Stimulated activated memory B cell treated with anti-CD40 and anti-IgM and Interleukin-4, amounts not matched to agents 10 μg/mL and 1 μg/mL and 100 μg/mL, for 72 hours (primary cell): ENCODE measurements at regions not wholly inside any gene's neighbourhood (a gene's known extent, or its start where the extent isn't known, plus 50 kb on each side); places are given as distances from the start of the nearest gene placed in this dataset.

Experiments used
- ATAC-seq: fragments of 150-1000 bp; cut with Tn5 transposase; 2 replicates; pipeline ENCODE4 v1.10.0; 2021
- H3K27ac Mint-ChIP-seq: one replicate; pipeline ENCODE4 v1.8.0; 2022; ENCODE audit warnings: mild to moderate bottlenecking, mixed read lengths
- H3K27me3 Mint-ChIP-seq: one replicate; pipeline ENCODE4 v1.8.0; 2022; ENCODE audit warnings: mixed read lengths
- H3K36me3 Mint-ChIP-seq: one replicate; pipeline ENCODE4 v1.8.0; 2022; ENCODE audit warnings: mixed read lengths
- H3K4me1 Mint-ChIP-seq: one replicate; pipeline ENCODE4 v1.8.0; 2022; ENCODE audit warnings: mixed read lengths
- H3K4me3 Mint-ChIP-seq: one replicate; pipeline ENCODE4 v1.8.0; 2022; ENCODE audit warnings: mild to moderate bottlenecking, moderate library complexity, mixed read lengths
- H3K9me3 Mint-ChIP-seq: one replicate; pipeline ENCODE4 v1.8.0; 2022; ENCODE audit warnings: mixed read lengths

DNA sequence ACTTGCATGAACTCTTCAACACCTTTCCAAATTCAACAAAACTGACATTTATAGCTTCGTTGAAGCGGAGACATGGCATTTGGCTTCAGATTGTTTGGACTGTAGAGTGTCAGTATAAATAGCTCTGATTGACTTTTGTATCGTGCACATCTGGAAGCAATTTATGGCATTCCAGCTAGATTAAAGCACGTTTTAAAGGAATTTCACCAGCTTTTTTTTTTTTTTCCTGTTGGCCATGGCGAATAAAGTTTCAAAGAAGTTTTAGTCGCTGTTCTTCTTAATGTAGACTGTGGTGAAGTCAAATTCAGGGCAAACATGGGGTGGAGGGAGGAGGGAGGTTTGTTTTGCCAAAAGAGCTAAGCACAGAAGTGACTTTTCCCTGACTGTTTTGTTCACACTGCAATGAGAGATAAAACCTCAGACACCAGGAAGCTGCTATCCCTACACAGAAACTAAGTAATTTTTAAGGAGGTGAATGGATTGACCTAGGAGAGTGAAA, 391.0 kb upstream of the RARB start:
- no peak overlapping the region for H3K27ac Mint-ChIP-seq
- no peak overlapping the region for H3K4me3 Mint-ChIP-seq
- H3K27me3 Mint-ChIP-seq: no peaks in the 10 kb centered on the region
- H3K36me3 Mint-ChIP-seq: no peaks in the 10 kb centered on the region
- peaks cover 3% of the 10 kb centered on the region for H3K9me3 Mint-ChIP-seq
- H3K4me1 Mint-ChIP-seq: no peaks in the 10 kb centered on the region
- ATAC-seq: no peak

DNA sequence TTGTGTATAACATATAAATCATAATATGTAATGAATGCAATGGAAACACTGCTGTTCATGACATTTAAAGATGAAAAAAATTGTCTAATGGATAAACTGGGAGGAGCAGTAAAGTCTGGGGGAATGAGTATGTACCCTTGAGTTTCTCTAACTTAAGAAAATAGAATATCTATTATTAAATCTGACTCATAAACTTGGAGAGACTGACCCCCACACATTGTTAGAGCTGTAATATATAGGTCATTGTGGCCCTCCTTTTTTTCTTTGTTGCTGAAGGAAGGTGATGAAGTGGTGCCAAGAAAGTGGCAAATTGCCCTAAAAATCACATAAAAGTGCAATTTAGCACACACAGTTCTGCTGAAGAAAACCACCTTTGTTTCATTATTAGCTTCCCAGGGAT, 389.8 kb upstream of the RARB start:
- Mint-ChIP-seq H3K27me3 (no peaks in the 10 kb centered on the region), H3K36me3 (no peaks in the 10 kb centered on the region), H3K9me3 (peaks cover 3% of the 10 kb centered on the region), H3K27ac (no peak overlapping the region), H3K4me3 (no peak overlapping the region), H3K4me1 (no peaks in the 10 kb centered on the region)
- no peak for ATAC-seq

- no peak for ATAC-seq
- no peaks in the 10 kb centered on the region for H3K36me3 Mint-ChIP-seq
- no peaks in the 10 kb centered on the region for H3K4me1 Mint-ChIP-seq
- peaks cover 3% of the 10 kb centered on the region for H3K9me3 Mint-ChIP-seq
- no peak overlapping the region for H3K4me3 Mint-ChIP-seq
- H3K27me3 Mint-ChIP-seq: no peaks in the 10 kb centered on the region
- no peak overlapping the region for H3K27ac Mint-ChIP-seq
Measured at GRCh38 chr3:25038922-25039321, 389.1 kb upstream of the RARB start.

DNA sequence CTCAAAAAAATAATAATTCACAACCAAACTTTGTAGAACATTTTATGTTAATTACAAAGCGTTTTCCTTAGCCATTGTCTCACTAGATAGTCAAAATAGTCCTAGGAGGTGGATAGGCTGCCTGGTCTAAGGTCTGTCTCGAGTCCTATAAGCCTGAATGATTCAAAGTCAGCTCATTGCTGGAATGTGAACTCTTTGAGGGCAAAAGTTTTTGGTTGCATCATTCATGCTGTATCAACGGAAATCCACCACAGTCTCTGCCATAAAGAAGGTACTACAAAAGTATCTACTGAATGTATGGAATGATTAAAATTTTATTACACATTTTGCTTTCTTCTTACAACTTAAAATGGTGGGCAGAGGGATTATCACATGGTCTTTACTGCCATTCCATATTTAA, 387.3 kb upstream of the RARB start:
- Mint-ChIP-seq H3K4me3 (no peak overlapping the region), H3K36me3 (no peaks in the 10 kb centered on the region), H3K4me1 (no peaks in the 10 kb centered on the region), H3K9me3 (peaks cover 3% of the 10 kb centered on the region), H3K27me3 (no peaks in the 10 kb centered on the region), H3K27ac (no peak overlapping the region)
- ATAC-seq: no peak

GRCh38 chr3:25041871-25042584, 386.0 kb upstream of the RARB start:
- ATAC-seq: no peak
- no peaks in the 10 kb centered on the region for H3K27me3 Mint-ChIP-seq
- no peaks in the 10 kb centered on the region for H3K36me3 Mint-ChIP-seq
- H3K9me3 Mint-ChIP-seq: peaks cover 3% of the 10 kb centered on the region
- no peak overlapping the region for H3K4me3 Mint-ChIP-seq
- H3K27ac Mint-ChIP-seq: no peak overlapping the region
- H3K4me1 Mint-ChIP-seq: no peaks in the 10 kb centered on the region

DNA sequence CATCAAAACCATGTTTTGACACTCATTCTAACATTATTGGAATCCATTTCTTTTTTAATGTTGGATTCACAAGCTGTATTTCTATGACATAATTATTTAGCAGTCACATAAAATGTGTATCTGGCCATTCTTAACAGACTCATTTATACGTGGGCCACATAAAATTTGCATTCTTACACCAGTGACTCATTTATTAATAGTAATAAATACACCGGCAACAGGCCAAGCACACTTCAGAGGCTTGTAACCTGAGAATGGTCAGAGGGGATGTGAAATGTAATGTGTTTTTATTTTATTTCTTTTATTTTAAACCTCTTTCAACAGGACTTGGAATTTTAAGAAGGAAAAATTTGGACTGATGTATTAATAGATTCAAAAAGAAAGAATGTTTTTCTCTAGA, 384.9 kb upstream of the RARB start:
- no peaks in the 10 kb centered on the region for H3K4me1 Mint-ChIP-seq
- ATAC-seq: no peak
- no peak overlapping the region for H3K4me3 Mint-ChIP-seq
- peaks cover 5% of the 10 kb centered on the region for H3K9me3 Mint-ChIP-seq
- no peaks in the 10 kb centered on the region for H3K36me3 Mint-ChIP-seq
- H3K27ac Mint-ChIP-seq: no peak overlapping the region
- H3K27me3 Mint-ChIP-seq: no peaks in the 10 kb centered on the region

- no peaks in the 10 kb centered on the region for H3K4me1 Mint-ChIP-seq
- peaks cover 5% of the 10 kb centered on the region for H3K9me3 Mint-ChIP-seq
- H3K4me3 Mint-ChIP-seq: no peak overlapping the region
- H3K27me3 Mint-ChIP-seq: no peaks in the 10 kb centered on the region
- no peak for ATAC-seq
- H3K27ac Mint-ChIP-seq: no peak overlapping the region
- no peaks in the 10 kb centered on the region for H3K36me3 Mint-ChIP-seq
Measured at GRCh38 chr3:25043749-25044148, 384.3 kb upstream of the RARB start.

DNA sequence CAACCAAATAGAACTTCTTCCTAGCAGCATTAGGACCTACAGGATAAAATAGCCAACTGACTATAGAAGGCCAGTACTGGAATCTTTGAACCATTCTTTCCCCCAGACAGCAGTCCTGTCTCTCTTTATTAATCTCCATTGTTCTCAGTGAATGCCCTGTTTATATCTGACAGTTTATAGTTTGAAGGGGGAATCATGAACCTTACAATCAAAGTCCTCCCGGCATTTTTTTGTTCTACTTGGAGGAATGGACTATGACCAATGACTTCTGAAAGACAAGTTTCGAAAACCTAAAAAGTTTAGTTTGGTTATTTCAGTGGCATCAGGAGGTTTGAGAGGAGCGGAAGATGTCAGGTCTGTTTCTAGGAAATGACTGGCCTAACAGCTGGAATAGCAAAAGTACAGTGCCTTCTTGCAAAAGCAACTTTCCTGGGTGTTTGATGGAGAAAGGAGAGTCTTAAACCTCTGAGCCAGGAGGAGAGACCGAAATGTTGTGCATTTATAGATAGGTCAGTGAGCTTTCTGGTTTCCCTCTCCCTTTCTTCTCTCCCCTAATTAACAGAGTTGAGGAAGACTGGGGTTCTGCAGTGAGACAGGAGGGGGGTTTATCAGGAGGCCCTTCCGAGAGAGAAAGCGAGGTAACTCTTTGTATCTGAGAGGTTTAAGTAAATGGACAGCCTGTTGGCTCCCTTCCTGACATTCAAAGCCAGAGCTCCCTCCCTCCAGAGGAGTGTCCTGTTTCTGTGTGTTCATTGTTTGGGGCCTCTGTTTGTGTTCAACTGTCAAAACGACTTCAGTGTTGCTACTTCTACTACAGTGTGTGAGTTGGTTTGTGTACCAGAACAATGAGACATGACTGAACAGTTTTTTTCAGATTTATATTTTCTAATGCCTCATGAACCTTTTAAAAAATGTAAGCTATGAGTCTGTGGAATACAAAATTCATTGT, 383.0 kb upstream of the RARB start:
- H3K27me3 Mint-ChIP-seq: no peaks in the 10 kb centered on the region
- H3K9me3 Mint-ChIP-seq: peaks cover 5% of the 10 kb centered on the region
- no peak for ATAC-seq
- no peak overlapping the region for H3K4me3 Mint-ChIP-seq
- no peaks in the 10 kb centered on the region for H3K4me1 Mint-ChIP-seq
- no peaks in the 10 kb centered on the region for H3K36me3 Mint-ChIP-seq
- H3K27ac Mint-ChIP-seq: no peak overlapping the region

DNA sequence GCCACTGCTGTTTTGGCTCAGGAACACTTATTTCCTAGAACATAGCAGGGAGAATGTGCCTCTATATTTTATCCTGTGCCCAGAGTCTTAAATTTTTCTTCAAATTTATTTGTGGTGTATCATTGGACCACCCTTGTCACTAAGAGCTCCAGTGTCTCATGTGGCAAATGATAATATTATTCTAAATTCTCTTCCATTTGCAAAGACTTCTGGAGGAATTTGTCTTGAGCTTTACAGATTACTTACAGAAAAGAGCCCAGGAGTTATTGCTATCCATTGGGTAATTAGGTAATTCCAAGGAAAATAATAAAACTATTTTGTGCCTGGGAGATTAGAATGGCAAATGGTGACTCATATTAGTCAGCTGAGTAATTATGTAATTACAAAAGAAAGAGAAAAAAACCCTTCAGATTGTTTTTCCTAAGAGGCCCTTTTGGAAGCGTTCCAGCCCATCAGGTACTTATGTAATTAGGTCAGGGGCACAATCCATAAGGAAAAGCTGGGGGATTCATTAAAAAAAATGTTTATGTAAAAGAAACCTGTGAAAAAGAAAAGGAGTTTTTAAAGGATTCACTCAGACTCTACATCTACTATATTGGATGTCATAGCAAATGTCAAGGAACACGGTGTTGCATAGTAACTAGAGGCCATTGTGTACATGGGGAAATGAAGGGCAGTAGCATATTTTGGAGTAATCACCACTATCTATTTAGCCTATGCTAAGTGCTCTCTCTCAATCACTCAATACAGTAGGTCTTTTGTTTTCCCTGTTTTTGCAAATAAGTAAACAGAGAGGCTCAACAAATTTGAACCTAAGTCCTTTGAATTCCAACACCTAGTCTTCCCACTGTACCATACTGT, 380.9 kb upstream of the RARB start:
- peaks cover 5% of the 10 kb centered on the region for H3K9me3 Mint-ChIP-seq
- no peak for ATAC-seq
- no peak overlapping the region for H3K4me3 Mint-ChIP-seq

DNA sequence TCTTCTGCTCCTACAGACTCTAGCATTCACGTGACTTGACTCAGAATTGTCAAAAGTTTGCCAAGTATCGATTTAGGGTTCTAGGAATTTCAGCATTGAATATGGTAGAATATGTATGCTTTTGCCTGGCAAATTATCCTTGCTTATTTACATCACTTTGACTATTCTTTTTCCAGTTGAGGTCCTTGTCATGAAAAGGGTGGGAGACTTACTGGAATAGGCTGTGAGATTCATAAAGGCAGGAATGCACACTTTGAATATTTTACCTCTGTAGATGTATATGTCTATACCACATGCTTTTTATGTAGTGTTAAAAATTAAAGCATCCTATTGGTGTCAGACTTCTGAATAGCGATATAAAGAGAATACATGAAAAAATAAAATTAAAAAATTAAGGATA, 378.8 kb upstream of the RARB start:
- H3K27ac Mint-ChIP-seq: no peak overlapping the region
- no peaks in the 10 kb centered on the region for H3K27me3 Mint-ChIP-seq
- peaks cover 5% of the 10 kb centered on the region for H3K9me3 Mint-ChIP-seq
- no peaks in the 10 kb centered on the region for H3K36me3 Mint-ChIP-seq
- no peak overlapping the region for H3K4me3 Mint-ChIP-seq
- no peaks in the 10 kb centered on the region for H3K4me1 Mint-ChIP-seq
- no peak for ATAC-seq

More for the DNA sequence above, 380.9 kb upstream of the RARB start:
- no peak overlapping the region for H3K27ac Mint-ChIP-seq
- no peaks in the 10 kb centered on the region for H3K36me3 Mint-ChIP-seq
- H3K27me3 Mint-ChIP-seq: no peaks in the 10 kb centered on the region
- H3K4me1 Mint-ChIP-seq: no peaks in the 10 kb centered on the region

DNA sequence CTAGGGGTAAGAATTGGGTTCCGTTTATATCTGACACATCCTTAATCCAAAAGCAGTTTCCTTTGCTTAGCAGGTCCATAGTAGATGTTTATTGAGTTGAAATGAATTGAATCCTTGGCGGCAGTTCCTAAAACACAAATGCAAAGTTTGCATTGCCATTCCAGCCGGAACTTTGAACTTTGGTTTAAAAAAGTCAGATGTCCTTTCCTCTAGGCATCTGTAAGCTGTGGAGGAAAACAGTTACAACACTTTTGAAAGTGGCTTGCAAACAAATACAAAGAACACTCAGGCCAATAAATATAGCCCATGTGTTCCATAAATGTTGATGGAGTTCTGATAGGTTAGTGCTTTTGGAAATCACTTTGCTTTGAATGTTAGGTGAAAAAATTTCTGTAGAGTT, 374.7 kb upstream of the RARB start:
- Mint-ChIP-seq H3K27me3 (no peaks in the 10 kb centered on the region), H3K9me3 (peaks cover 3% of the 10 kb centered on the region), H3K4me1 (no peaks in the 10 kb centered on the region), H3K4me3 (no peak overlapping the region), H3K27ac (no peak overlapping the region), H3K36me3 (no peaks in the 10 kb centered on the region)
- ATAC-seq: no peak

DNA sequence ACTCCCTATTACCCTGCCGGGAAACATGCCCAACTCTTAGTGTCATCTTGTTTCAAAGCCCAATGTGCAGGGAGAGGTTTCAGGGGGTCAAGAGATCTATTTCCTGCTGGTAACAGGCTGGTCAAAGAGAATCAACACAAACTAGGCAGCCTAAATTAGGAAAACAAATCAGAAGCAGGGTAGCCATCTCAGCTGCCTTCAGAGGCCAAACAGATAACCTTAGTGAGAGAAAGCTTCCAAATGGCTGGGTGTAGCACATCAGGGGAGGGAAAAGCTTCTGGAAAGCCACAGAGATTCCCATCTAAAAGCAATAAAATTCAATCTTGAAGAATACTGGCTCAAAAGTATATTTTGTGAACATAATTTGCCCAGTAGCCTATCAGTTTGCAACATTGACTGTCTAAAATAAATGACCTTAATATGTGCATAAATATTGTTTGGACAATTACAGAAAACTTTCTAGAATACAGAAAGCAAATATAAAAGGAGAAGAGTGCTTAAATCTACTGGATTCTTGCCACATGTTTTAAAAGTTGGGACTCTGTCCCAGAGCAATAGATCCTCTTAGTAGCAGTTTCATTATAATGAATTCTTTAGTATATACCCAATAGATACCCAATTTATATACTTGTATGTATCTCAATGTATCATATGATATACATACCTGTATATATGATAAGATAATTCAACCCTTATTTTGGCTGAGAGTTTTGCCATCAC, 371.9 kb upstream of the RARB start:
- no peak overlapping the region for H3K27ac Mint-ChIP-seq
- no peaks in the 10 kb centered on the region for H3K9me3 Mint-ChIP-seq
- H3K36me3 Mint-ChIP-seq: no peaks in the 10 kb centered on the region
- ATAC-seq: no peak
- no peak overlapping the region for H3K4me3 Mint-ChIP-seq
- no peaks in the 10 kb centered on the region for H3K4me1 Mint-ChIP-seq
- no peaks in the 10 kb centered on the region for H3K27me3 Mint-ChIP-seq

DNA sequence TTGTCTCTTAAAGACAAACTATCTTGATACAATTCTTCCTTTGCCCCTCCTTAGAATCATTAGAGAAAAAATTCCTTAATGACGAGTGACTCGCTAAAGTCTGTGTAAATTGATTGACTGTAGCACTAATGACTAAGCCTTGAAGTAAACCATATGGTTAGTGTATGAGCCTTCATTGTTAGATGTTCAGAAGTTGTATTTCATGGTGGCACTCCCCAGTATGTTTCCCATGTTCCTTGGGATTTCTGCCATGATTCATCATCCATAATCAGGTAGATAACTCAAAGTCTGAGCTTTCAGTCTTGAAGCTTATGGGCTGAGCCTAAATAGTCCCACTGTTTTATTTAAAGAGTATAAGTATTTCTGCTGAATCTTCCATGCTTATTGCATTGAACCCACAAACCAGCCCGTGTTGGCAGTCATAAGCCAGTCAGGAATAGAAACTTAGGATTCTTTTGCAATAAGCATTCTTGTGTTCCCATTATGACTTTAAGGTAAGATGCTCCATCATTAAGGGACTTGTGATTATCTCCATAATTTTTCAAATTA, 371.2 kb upstream of the RARB start:
- no peaks in the 10 kb centered on the region for H3K9me3 Mint-ChIP-seq
- H3K4me3 Mint-ChIP-seq: no peak overlapping the region
- H3K36me3 Mint-ChIP-seq: no peaks in the 10 kb centered on the region
- no peak for ATAC-seq
- H3K4me1 Mint-ChIP-seq: no peaks in the 10 kb centered on the region
- H3K27me3 Mint-ChIP-seq: no peaks in the 10 kb centered on the region
- no peak overlapping the region for H3K27ac Mint-ChIP-seq

DNA sequence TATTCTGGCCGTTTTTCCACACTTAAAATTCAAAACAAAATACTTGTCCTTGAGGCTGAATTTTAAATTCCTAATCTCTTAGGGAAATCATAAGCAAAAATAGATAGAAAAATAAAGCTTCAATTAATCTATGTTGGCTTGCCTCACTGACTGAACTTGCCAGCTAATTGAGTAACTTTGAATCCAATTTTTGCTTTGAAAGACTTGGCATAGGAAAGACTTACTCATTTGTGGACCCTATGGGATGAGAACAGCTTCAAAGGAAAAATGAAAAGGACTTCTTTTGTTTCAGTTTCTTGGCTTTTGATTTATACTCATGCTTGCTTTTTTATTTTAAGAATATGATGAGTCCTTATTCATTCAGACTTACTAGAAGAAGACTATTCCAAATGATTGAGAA, 370.7 kb upstream of the RARB start:
- Mint-ChIP-seq H3K27ac (no peak overlapping the region), H3K9me3 (no peaks in the 10 kb centered on the region), H3K4me1 (no peaks in the 10 kb centered on the region), H3K27me3 (no peaks in the 10 kb centered on the region), H3K4me3 (no peak overlapping the region), H3K36me3 (no peaks in the 10 kb centered on the region)
- ATAC-seq: no peak
